ENCODE measurements at regions not wholly inside any gene's neighbourhood (a gene's known extent, or its start where the extent isn't known, plus 50 kb on each side); places are given as distances from the start of the nearest gene placed in this dataset.

DNA sequence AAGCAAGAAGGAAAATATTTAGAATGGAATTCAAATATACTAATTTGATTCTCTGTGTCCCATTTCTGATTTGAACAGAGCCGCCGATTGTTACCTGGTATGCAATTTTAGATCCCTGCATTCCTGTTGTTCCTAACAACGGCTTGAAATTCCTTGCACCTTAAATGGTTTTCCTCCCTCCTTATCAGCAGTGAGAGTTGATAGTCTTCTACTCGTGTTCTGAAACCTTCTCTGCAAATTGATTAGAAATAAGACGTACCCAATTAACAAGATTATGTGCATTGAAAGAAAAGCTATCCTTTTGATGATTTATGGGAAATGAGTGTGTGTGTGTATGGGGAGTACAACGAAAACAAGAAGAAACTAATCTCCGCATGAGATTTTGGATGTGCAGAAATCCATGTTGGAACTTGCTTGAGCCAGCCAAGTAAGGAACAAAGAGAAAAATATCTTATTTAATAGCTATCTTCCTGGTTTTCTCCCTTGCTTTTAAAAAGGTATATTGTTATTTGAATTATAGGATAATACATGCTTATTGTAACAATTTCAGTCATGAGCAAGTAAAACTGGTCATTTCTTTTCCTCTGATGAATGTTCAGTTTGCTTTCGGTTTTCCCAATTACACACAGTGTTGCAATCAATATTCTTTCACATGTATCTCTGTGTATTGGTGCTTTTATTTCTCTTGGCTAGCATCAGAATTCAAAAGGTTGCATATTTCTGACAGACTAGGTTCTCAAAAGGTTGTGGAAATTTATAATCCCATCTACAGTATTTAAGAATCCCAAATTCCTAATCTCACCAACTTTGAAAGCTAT, 211.1 kb upstream of the ACTBL2 start:
- no peak overlapping the region for H3K4me3 ChIP-seq
- TF ChIP-seq, protein P1, sequence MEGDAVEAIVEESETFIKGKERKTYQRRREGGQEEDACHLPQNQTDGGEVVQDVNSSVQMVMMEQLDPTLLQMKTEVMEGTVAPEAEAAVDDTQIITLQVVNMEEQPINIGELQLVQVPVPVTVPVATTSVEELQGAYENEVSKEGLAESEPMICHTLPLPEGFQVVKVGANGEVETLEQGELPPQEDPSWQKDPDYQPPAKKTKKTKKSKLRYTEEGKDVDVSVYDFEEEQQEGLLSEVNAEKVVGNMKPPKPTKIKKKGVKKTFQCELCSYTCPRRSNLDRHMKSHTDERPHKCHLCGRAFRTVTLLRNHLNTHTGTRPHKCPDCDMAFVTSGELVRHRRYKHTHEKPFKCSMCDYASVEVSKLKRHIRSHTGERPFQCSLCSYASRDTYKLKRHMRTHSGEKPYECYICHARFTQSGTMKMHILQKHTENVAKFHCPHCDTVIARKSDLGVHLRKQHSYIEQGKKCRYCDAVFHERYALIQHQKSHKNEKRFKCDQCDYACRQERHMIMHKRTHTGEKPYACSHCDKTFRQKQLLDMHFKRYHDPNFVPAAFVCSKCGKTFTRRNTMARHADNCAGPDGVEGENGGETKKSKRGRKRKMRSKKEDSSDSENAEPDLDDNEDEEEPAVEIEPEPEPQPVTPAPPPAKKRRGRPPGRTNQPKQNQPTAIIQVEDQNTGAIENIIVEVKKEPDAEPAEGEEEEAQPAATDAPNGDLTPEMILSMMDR (IDR thresholded peaks at IDR 0.05) = no peak

GRCh38 chr5:57692582-57693487, 210.2 kb upstream of the ACTBL2 start:
- Histone ChIP-seq H3K27ac (peak overlapping the region; percentile 66 to 85), H3K9me3 (no peaks in the 10 kb centered on the region), H3K4me3 (no peak overlapping the region), H3K27me3 (no peaks in the 10 kb centered on the region), H3K36me3 (no peaks in the 10 kb centered on the region), H3K4me1 (peaks cover 0 to 48% of the 10 kb centered on the region in 2 donors)
- DNase-seq (ENCODE audit: low spot score) = peak; percentile 90
- TF ChIP-seq, protein P1 (IDR thresholded peaks at IDR 0.05) = no peak

More for the DNA sequence above, 211.1 kb upstream of the ACTBL2 start:
- H3K36me3 ChIP-seq = no peaks in the 10 kb centered on the region
- H3K27ac ChIP-seq = peak overlapping the region; percentile 66 to 85
- H3K27me3 ChIP-seq = no peaks in the 10 kb centered on the region
- DNase-seq (ENCODE audit: low spot score) = no peak
- H3K9me3 ChIP-seq = no peaks in the 10 kb centered on the region
- H3K4me1 ChIP-seq = peaks cover 0 to 56% of the 10 kb centered on the region in 2 donors

GRCh38 chr5:57690724-57691123, 208.1 kb upstream of the ACTBL2 start:
- Histone ChIP-seq H3K36me3 (no peaks in the 10 kb centered on the region), H3K27ac (no peak overlapping the region), H3K27me3 (no peaks in the 10 kb centered on the region), H3K4me3 (no peak overlapping the region), H3K4me1 (peaks cover 0 to 27% of the 10 kb centered on the region in 2 donors), H3K9me3 (no peaks in the 10 kb centered on the region)
- TF ChIP-seq, protein P1 (IDR thresholded peaks at IDR 0.05) = no peak
- no peak for DNase-seq (ENCODE audit: low spot score)

DNA sequence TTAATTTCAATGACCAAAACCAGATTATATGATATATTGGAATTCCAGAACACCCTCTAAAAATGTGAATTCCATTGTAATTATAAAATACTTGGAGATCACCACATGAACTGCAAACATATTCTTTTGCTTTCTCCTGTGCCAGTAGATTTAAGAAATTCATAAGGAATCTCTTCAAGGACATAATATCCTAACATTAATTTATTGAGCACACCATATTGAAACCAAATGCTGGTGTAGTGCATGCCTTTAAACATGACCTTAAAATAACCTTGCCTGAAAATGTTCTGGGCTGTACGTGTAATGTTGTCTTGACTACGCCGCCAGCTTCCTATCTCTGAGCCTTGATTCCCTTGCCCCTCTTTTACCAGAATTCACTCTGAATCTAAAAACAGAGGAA, 205.0 kb upstream of the ACTBL2 start:
- TF ChIP-seq, protein P1 (IDR thresholded peaks at IDR 0.05) = no peak
- peaks cover 0 to 4% of the 10 kb centered on the region in 2 donors for H3K4me1 ChIP-seq
- H3K4me3 ChIP-seq = no peak overlapping the region
- no peak for DNase-seq (ENCODE audit: low spot score)
- H3K9me3 ChIP-seq = no peaks in the 10 kb centered on the region
- H3K36me3 ChIP-seq = no peaks in the 10 kb centered on the region
- H3K27ac ChIP-seq = no peak overlapping the region
- H3K27me3 ChIP-seq = no peaks in the 10 kb centered on the region

- no peaks in the 10 kb centered on the region for H3K9me3 ChIP-seq
- no peaks in the 10 kb centered on the region for H3K4me1 ChIP-seq
- H3K36me3 ChIP-seq = no peaks in the 10 kb centered on the region
- H3K4me3 ChIP-seq = no peak overlapping the region
- no peak overlapping the region for H3K27ac ChIP-seq
- no peak for DNase-seq (ENCODE audit: low spot score)
- no peaks in the 10 kb centered on the region for H3K27me3 ChIP-seq
- TF ChIP-seq, protein P1 (IDR thresholded peaks at IDR 0.05) = no peak
These were observed 203.1 kb upstream of the ACTBL2 start for GRCh38 chr5:57685516-57686255.
